ENCODE measurements at regions not wholly inside any gene's neighbourhood (a gene's known extent, or its start where the extent isn't known, plus 50 kb on each side); places are given as distances from the start of the nearest gene placed in this dataset.

DNA sequence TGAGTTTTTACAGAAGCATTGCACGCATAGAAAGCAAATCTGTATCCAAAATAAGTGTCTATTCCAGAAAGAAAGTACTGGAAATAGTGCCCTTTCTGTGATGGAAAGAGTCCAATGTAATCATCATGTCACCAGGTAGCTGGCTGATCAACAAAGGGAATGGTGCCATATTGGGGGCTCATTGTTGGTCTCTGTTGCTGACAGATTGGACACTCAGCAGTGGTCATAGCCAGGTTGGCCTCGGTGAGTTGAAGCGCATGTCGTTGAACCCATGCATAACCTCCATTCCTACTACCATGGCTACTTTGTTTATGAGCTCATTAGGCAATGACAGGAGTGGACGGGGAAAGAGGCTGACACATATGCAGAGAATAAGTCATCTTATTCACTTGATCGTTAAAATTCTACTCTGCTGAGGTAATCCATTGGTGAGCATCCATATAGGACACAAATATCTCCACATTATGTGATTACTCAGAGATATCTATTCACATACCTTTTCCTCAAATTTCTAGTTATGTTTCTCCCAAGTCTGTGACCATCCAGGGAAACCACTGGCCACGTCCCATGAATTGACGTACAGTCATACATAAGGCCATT lies 560.5 kb downstream of the HAO1 start:
- TF ChIP-seq POLR2A (IDR thresholded peaks at IDR 0.05) = no peak
- TF ChIP-seq, protein P1, sequence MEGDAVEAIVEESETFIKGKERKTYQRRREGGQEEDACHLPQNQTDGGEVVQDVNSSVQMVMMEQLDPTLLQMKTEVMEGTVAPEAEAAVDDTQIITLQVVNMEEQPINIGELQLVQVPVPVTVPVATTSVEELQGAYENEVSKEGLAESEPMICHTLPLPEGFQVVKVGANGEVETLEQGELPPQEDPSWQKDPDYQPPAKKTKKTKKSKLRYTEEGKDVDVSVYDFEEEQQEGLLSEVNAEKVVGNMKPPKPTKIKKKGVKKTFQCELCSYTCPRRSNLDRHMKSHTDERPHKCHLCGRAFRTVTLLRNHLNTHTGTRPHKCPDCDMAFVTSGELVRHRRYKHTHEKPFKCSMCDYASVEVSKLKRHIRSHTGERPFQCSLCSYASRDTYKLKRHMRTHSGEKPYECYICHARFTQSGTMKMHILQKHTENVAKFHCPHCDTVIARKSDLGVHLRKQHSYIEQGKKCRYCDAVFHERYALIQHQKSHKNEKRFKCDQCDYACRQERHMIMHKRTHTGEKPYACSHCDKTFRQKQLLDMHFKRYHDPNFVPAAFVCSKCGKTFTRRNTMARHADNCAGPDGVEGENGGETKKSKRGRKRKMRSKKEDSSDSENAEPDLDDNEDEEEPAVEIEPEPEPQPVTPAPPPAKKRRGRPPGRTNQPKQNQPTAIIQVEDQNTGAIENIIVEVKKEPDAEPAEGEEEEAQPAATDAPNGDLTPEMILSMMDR (IDR thresholded peaks at IDR 0.05) = no peak

All from tibial nerve (tissue), 3 donors.